Loucy (cell line): ENCODE measurements at regions not wholly inside any gene's neighbourhood (a gene's known extent, or its start where the extent isn't known, plus 50 kb on each side); places are given as distances from the start of the nearest gene placed in this dataset.

Experiments
- H2AFZ ChIP-seq: fragments of 200-600 bp; sonication (generic); 2 replicates; pipeline ENCODE4 v1.6.0; 2016; ENCODE audit warnings: antibody characterized with exemption, mild to moderate bottlenecking, low read length, moderate library complexity
- H3F3A ChIP-seq: fragments of 200-600 bp; 2 replicates; pipeline ENCODE4 v1.6.0; 2016; ENCODE audit warnings: antibody characterized with exemption, low read depth, mild to moderate bottlenecking
- H3K27me3 ChIP-seq: fragments of 200-600 bp; sonication (generic); 2 replicates; pipeline ENCODE4 v1.6.1; 2014; ENCODE audit warnings: low read length, mild to moderate bottlenecking; ENCODE audit not compliant: insufficient read depth, poor library complexity, severe bottlenecking
- H3K36me3 ChIP-seq: fragments of 200-600 bp; sonication (generic); 2 replicates; pipeline ENCODE4 v1.6.1; 2016; ENCODE audit warnings: low read length; ENCODE audit not compliant: insufficient read depth
- H3K4me1 ChIP-seq: fragments of 200-600 bp; sonication (generic); 2 replicates; pipeline ENCODE4 v1.5.1; 2014; ENCODE audit warnings: low read length, mild to moderate bottlenecking; ENCODE audit not compliant: insufficient read depth, poor library complexity, severe bottlenecking
- H3K4me2 ChIP-seq: fragments of 200-600 bp; sonication (generic); 2 replicates; pipeline ENCODE4 v1.6.0; 2014; ENCODE audit warnings: antibody characterized with exemption, low read length, low read depth, mild to moderate bottlenecking; ENCODE audit not compliant: poor library complexity, severe bottlenecking
- H3K4me3 ChIP-seq: fragments of 200-600 bp; sonication (generic); 2 replicates; pipeline ENCODE4 v1.5.1; 2014; ENCODE audit warnings: low read length, mild to moderate bottlenecking, mixed read lengths; ENCODE audit not compliant: poor library complexity, severe bottlenecking
- H3K79me2 ChIP-seq: fragments of 200-600 bp; sonication (generic); 2 replicates; pipeline ENCODE4 v1.6.1; 2014; ENCODE audit warnings: low read length; ENCODE audit not compliant: insufficient read depth
- H3K9ac ChIP-seq: fragments of 200-600 bp; sonication (generic); 2 replicates; pipeline ENCODE4 v1.6.0; 2014; ENCODE audit warnings: mild to moderate bottlenecking, low read depth, low read length, moderate library complexity; ENCODE audit not compliant: poor library complexity, severe bottlenecking
- H3K9me2 ChIP-seq: fragments of 200-600 bp; sonication (generic); replicated peaks from 2 replicates; pipeline ENCODE4 v1.6.1; 2016; ENCODE audit warnings: low read depth, low read length, mixed read lengths
- H3K9me3 ChIP-seq: fragments of 200-600 bp; sonication (generic); 2 replicates; pipeline ENCODE4 v1.6.1; 2014; ENCODE audit warnings: mild to moderate bottlenecking, antibody characterized with exemption, low read length, low read depth; ENCODE audit not compliant: insufficient read depth
- H4K20me1 ChIP-seq: fragments of 200-600 bp; sonication (generic); 2 replicates; pipeline ENCODE4 v1.6.0; 2014; ENCODE audit warnings: antibody characterized with exemption, low read length, mild to moderate bottlenecking; ENCODE audit not compliant: insufficient read depth, poor library complexity, severe bottlenecking
- CTCF ChIP-seq: fragments of 200-600 bp; sonication (generic); conservative IDR thresholded peaks from 2 replicates; pipeline ENCODE4 v1.5.1; 2014; ENCODE audit warnings: mild to moderate bottlenecking, antibody characterized with exemption, low read length
- EZH2phosphoT487 ChIP-seq: fragments of 200-600 bp; IDR thresholded peaks from 2 replicates; pipeline ENCODE4 v1.6.1; 2018; ENCODE audit warnings: antibody characterized with exemption, mild to moderate bottlenecking, moderate library complexity, borderline replicate concordance

GRCh38 chr21:18608226-18608625, 204.6 kb upstream of the TMPRSS15 start:
- Histone ChIP-seq H3K9me3 (no peaks in the 10 kb centered on the region), H3K27me3 (no peaks in the 10 kb centered on the region), H3F3A (no peaks in the 10 kb centered on the region), H3K9ac (no peak overlapping the region), H3K4me1 (no peaks in the 10 kb centered on the region), H3K36me3 (no peaks in the 10 kb centered on the region), H3K79me2 (no peaks in the 10 kb centered on the region), H3K9me2 (no peaks in the 10 kb centered on the region), H2AFZ (no peak overlapping the region), H3K4me3 (no peak overlapping the region), H3K4me2 (no peak overlapping the region), H4K20me1 (no peaks in the 10 kb centered on the region)
- TF ChIP-seq CTCF, result no peak
- TF ChIP-seq EZH2phosphoT487, result no peak

- Histone ChIP-seq H3K4me3 (no peak overlapping the region), H4K20me1 (no peaks in the 10 kb centered on the region), H3K9ac (no peak overlapping the region), H2AFZ (no peak overlapping the region), H3K4me1 (no peaks in the 10 kb centered on the region), H3F3A (no peaks in the 10 kb centered on the region), H3K27me3 (no peaks in the 10 kb centered on the region), H3K4me2 (no peak overlapping the region), H3K9me2 (no peaks in the 10 kb centered on the region), H3K79me2 (no peaks in the 10 kb centered on the region), H3K9me3 (no peaks in the 10 kb centered on the region), H3K36me3 (no peaks in the 10 kb centered on the region)
- TF ChIP-seq EZH2phosphoT487 (no peak), CTCF (no peak)
Observed at GRCh38 chr21:18614303-18614702, 210.7 kb upstream of the TMPRSS15 start.

GRCh38 chr21:18617291-18617690, 213.7 kb upstream of the TMPRSS15 start:
- Histone ChIP-seq H3K4me2 (no peak overlapping the region), H3K9me3 (no peaks in the 10 kb centered on the region), H3F3A (no peaks in the 10 kb centered on the region), H3K27me3 (no peaks in the 10 kb centered on the region), H3K9me2 (no peaks in the 10 kb centered on the region), H3K4me1 (no peaks in the 10 kb centered on the region), H3K9ac (no peak overlapping the region), H3K79me2 (no peaks in the 10 kb centered on the region), H3K36me3 (no peaks in the 10 kb centered on the region), H2AFZ (no peak overlapping the region), H4K20me1 (no peaks in the 10 kb centered on the region), H3K4me3 (no peak overlapping the region)
- TF ChIP-seq CTCF, result no peak
- no peak for TF ChIP-seq EZH2phosphoT487
